ENCODE measurements at regions not wholly inside any gene's neighbourhood (a gene's known extent, or its start where the extent isn't known, plus 50 kb on each side); places are given as distances from the start of the nearest gene placed in this dataset.

GRCh38 chr18:34976534-34976898, 64.7 kb upstream of the MAPRE2 start:
- TF ChIP-seq CTCF (conservative IDR thresholded peaks at IDR 0.05; ENCODE audit: low read length) = no peak
- TF ChIP-seq EZH2phosphoT487 (IDR thresholded peaks at IDR 0.05; ENCODE audit: borderline replicate concordance, low read depth, low read length) = no peak
